GM12878 (cell line): ENCODE measurements at regions not wholly inside any gene's neighbourhood (a gene's known extent, or its start where the extent isn't known, plus 50 kb on each side); places are given as distances from the start of the nearest gene placed in this dataset.

Experiments
- ATAC-seq: fragments of 200-7000 bp; cut with Tn5 transposase; 3 replicates; pipeline ENCODE4 v1.9.1; 2020; ENCODE audit warnings: mild to moderate bottlenecking, moderate library complexity
- BruUV-seq: library from RNA; stranded (reverse); fragments of 400-500 nt; replicated peaks from 2 replicates; lab custom pipeline; 2021; lab: Mats Ljungman, UMichigan
- CTCF ChIA-PET: fragments of 300-600 bp; sonication (Branson Sonifier 250); formaldehyde crosslinking; extraction: SDS; loops from one replicate; lab custom pipeline; 2021; ENCODE audit warnings: inconsistent platforms; lab: Yijun Ruan, JAX
- POLR2A ChIA-PET: fragments of 350-600 bp; formaldehyde crosslinking; extraction: SDS; loops from one replicate; lab custom pipeline; 2021; ENCODE audit warnings: inconsistent platforms; lab: Charles Lee
- RAD21 ChIA-PET: fragments of 300-600 bp; sonication (Branson Sonifier 250); formaldehyde crosslinking; loops from one replicate; lab custom pipeline; 2023; ENCODE audit warnings: antibody characterized with exemption; ENCODE audit not compliant: unreplicated experiment; lab: Charles Lee
- SMC1A ChIA-PET: fragments of 300-600 bp; sonication (Branson Sonifier 250); formaldehyde crosslinking; loops from one replicate; lab custom pipeline; 2023; ENCODE audit not compliant: unreplicated experiment, uncharacterized antibody; lab: Charles Lee
- DNase-seq: peaks from one replicate; pipeline ENCODE4 v3.0.0-alpha.2; 2011; ENCODE audit warnings: low read depth, low spot score
- FAIRE-seq: peaks from 3 replicates; lab custom pipeline; 2011; peaks lifted over from hg19 to GRCh38; lab: Jason Lieb, UNC
- H2AFZ ChIP-seq: 2 replicates; pipeline ENCODE4 v1.6.0; 2011; ENCODE audit warnings: low read depth, low read length, control low read depth; ENCODE audit not compliant: control insufficient read depth
- H3K27ac ChIP-seq: 2 replicates; pipeline ENCODE4 v1.5.1; 2011; ENCODE audit warnings: control low read depth; ENCODE audit not compliant: control insufficient read depth, insufficient read depth
- H3K27me3 ChIP-seq, 2 experiments: replicated peaks in 1 of 2; 2 replicates each; pipeline versions ENCODE4 v1.6.0 to v1.6.1; 2011; ENCODE audit warnings: low read length in 1 of 2; ENCODE audit not compliant: control insufficient read depth in 2 of 2, insufficient read depth in 2 of 2
- H3K36me3 ChIP-seq, 2 experiments: 2 replicates each; pipeline ENCODE4 v1.5.1; 2011; ENCODE audit warnings: low read length in 1 of 2; ENCODE audit not compliant: control insufficient read depth in 2 of 2, insufficient read depth in 2 of 2
- H3K4me1 ChIP-seq: 2 replicates; pipeline ENCODE4 v1.6.1; 2011; ENCODE audit warnings: mild to moderate bottlenecking, low read length, moderate library complexity, mixed read lengths; ENCODE audit not compliant: control insufficient read depth, insufficient read depth
- H3K4me2 ChIP-seq: 2 replicates; pipeline ENCODE4 v1.6.0; 2011; ENCODE audit warnings: control low read depth; ENCODE audit not compliant: control insufficient read depth, insufficient read depth
- H3K4me3 ChIP-seq: fragments of 200-600 bp; sonication (generic); 2 replicates; pipeline ENCODE4 v1.5.1; 2016
- H3K79me2 ChIP-seq: 2 replicates; pipeline ENCODE4 v1.6.0; 2011; ENCODE audit warnings: low read length; ENCODE audit not compliant: control insufficient read depth, insufficient read depth
- H3K9ac ChIP-seq: 2 replicates; pipeline ENCODE4 v1.8.0; 2011; ENCODE audit warnings: low read length, control low read depth, mixed read lengths; ENCODE audit not compliant: control insufficient read depth, insufficient read depth
- H3K9me3 ChIP-seq: replicated peaks from 3 replicates; pipeline ENCODE4 v1.5.1; 2011; ENCODE audit warnings: mild to moderate bottlenecking, low read length; ENCODE audit not compliant: control insufficient read depth, insufficient read depth
- H4K20me1 ChIP-seq: 2 replicates; pipeline ENCODE4 v1.6.0; 2011; ENCODE audit not compliant: control insufficient read depth, insufficient read depth
- ATF7 ChIP-seq: fragments of 450-650 bp; IDR thresholded peaks from 2 replicates; pipeline ENCODE4 v1.6.1; 2016; ENCODE audit warnings: low read depth, mild to moderate bottlenecking
- BMI1 ChIP-seq: fragments of 450-650 bp; IDR thresholded peaks from 2 replicates; pipeline ENCODE4 v1.6.1; 2016; ENCODE audit warnings: mild to moderate bottlenecking, moderate library complexity, borderline replicate concordance
- CBFB ChIP-seq: IDR thresholded peaks from 2 replicates; pipeline ENCODE4 v1.6.1; 2016; ENCODE audit warnings: antibody characterized with exemption, low read depth
- CREM ChIP-seq: IDR thresholded peaks from 2 replicates; pipeline ENCODE4 v1.6.1; 2014; ENCODE audit warnings: antibody characterized with exemption, low read depth
- EED ChIP-seq: sonication (generic); IDR thresholded peaks from 2 replicates; pipeline ENCODE4 v1.6.1; 2016; ENCODE audit warnings: antibody characterized with exemption, low read depth
- ESRRA ChIP-seq: IDR thresholded peaks from 2 replicates; pipeline ENCODE4 v1.6.1; 2012; ENCODE audit warnings: mild to moderate bottlenecking, low read length, improper control_type of control experiment
- IKZF1 ChIP-seq: fragments of 450-650 bp; conservative IDR thresholded peaks from 2 replicates; pipeline ENCODE4 v1.6.1; 2017; ENCODE audit warnings: antibody characterized with exemption, mild to moderate bottlenecking
- JUNB ChIP-seq: IDR thresholded peaks from 2 replicates; pipeline ENCODE4 v1.6.1; 2016; ENCODE audit warnings: antibody characterized with exemption, mild to moderate bottlenecking
- LARP7 ChIP-seq: fragments of 450-650 bp; IDR thresholded peaks from 2 replicates; pipeline ENCODE4 v1.6.1; 2017; ENCODE audit warnings: mild to moderate bottlenecking
- NFXL1 ChIP-seq: fragments of 450-650 bp; IDR thresholded peaks from 2 replicates; pipeline ENCODE4 v1.6.1; 2017; ENCODE audit warnings: antibody characterized with exemption, mild to moderate bottlenecking, borderline replicate concordance
- NRF1 ChIP-seq: conservative IDR thresholded peaks from 2 replicates; pipeline ENCODE4 v1.6.1; 2011; ENCODE audit warnings: mild to moderate bottlenecking, low read depth, low read length, improper control_type of control experiment
- POU2F2 ChIP-seq: IDR thresholded peaks from 3 replicates; pipeline ENCODE4 v1.6.1; 2011; ENCODE audit warnings: low read depth, mild to moderate bottlenecking, low read length, borderline replicate concordance
- RAD21 ChIP-seq: IDR thresholded peaks from 2 replicates; pipeline ENCODE4 v1.6.1; 2011; ENCODE audit warnings: mild to moderate bottlenecking, low read depth, low read length, moderate library complexity; ENCODE audit not compliant: insufficient read depth
- RB1 ChIP-seq: fragments of 450-650 bp; formaldehyde crosslinking; IDR thresholded peaks from 2 replicates; pipeline ENCODE4 v1.6.1; 2017; ENCODE audit warnings: mild to moderate bottlenecking, borderline replicate concordance
- RUNX3 ChIP-seq: IDR thresholded peaks from 2 replicates; pipeline ENCODE4 v1.6.1; 2012; ENCODE audit warnings: low read length, inconsistent platforms
- YBX1 ChIP-seq: fragments of 450-650 bp; IDR thresholded peaks from 2 replicates; pipeline ENCODE4 v1.6.1; 2016; ENCODE audit warnings: antibody characterized with exemption
- WGBS: methylation state at CpG from one replicate; pipeline ENCODE4 v1.1.6; 2016; ENCODE audit warnings: low lambda C conversion rate; ENCODE audit not compliant: insufficient replicate concordance, insufficient coverage; ENCODE audit errors: missing lambda C conversion rate; 5-methylcytosine and 5-hydroxymethylcytosine counted together
- in situ Hi-C: fragments of 300-500 bp; cut with MboI; formaldehyde crosslinking; loops from 9 replicates; pipeline ENCODE4 v1.14.3; 2018; ENCODE audit warnings: mixed read lengths
- intact Hi-C: fragments of 100-400 bp; cut with micrococcal nuclease; formaldehyde crosslinking; loops from one replicate; pipeline ENCODE4 v1.14.2; 2022; ENCODE audit not compliant: unreplicated experiment
- TF ChIP-seq, protein P1 (sequence below): fragments of 450-650 bp; IDR thresholded peaks from 2 replicates; pipeline ENCODE4 v1.6.1; 2018; ENCODE audit warnings: borderline replicate concordance, mild to moderate bottlenecking; ENCODE audit not compliant: partially characterized antibody
- TF ChIP-seq, protein P2 (sequence below), 3 experiments: IDR thresholded peaks in 2 of 3; conservative IDR thresholded peaks in 1 of 3; 2 replicates each; pipeline ENCODE4 v1.5.1; 2011; ENCODE audit warnings: low read depth in 3 of 3, low read length in 3 of 3, mild to moderate bottlenecking in 3 of 3, control low read depth in 2 of 3, moderate library complexity in 2 of 3, inconsistent platforms in 1 of 3, mixed read lengths in 1 of 3; ENCODE audit not compliant: control insufficient read depth in 2 of 3, insufficient read depth in 1 of 3; ENCODE audit errors: extremely low read depth in 1 of 3

GRCh38 chr19:31528261-31528660, 179.0 kb upstream of the TSHZ3 start:
- CTCF ChIA-PET = no interaction called here
- Histone ChIP-seq H3K4me3 (no peak overlapping the region), H3K79me2 (no peaks in the 10 kb centered on the region), H3K4me2 (no peak overlapping the region), H3K9me3 (no peaks in the 10 kb centered on the region; the same call in 1 of the 3 replicates), H3K36me3 (no peaks in the 10 kb centered on the region), H3K27ac (no peak overlapping the region), H2AFZ (no peak overlapping the region), H3K9ac (no peak overlapping the region), H4K20me1 (no peaks in the 10 kb centered on the region), H3K27me3 (no peaks in the 10 kb centered on the region), H3K4me1 (no peaks in the 10 kb centered on the region)
- intact Hi-C loops = no loop called here
- in situ Hi-C loops = no loop called here
- POLR2A ChIA-PET = no interaction called here
- SMC1A ChIA-PET = no interaction called here
- TF ChIP-seq BMI1 (no peak), POU2F2 (no peak), EED (no peak), NFXL1 (no peak), CREM (no peak), RB1 (no peak), JUNB (no peak), RUNX3 (no peak), ATF7 (no peak)
- no peak for ATAC-seq
- 15% methylated on average over 3 of the region's 3 CpGs for WGBS
- RAD21 ChIA-PET = no interaction called here
- no TSS peak for BruUV-seq
- no peak for FAIRE-seq
- DNase-seq = no peak

DNA sequence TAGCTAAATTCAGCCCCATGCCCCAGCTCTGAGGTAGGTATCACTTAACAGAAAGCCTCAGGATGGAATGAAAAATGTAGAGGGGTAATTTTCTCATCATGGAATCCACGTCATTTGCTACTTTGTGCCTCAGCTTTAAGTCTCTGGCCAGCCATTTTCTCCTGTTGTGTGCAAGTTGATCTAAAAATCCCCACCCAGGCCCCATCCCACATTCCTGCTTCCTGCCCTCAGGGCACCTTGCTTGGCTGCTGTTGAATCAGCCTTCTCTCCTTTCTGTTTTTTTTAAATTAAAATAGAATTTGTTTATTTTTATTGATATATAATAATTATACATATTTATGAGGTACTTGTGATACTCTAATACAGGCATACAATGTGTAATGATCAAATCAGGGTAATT, 179.9 kb upstream of the TSHZ3 start:
- ChIA-PET SMC1A (no interaction called here), POLR2A (no interaction called here), CTCF (no interaction called here), RAD21 (no interaction called here)
- intact Hi-C loops = no loop called here
- no peaks in the 10 kb centered on the region for H3K36me3 ChIP-seq
- in situ Hi-C loops = no loop called here
- H3K4me3 ChIP-seq = no peak overlapping the region
- ATAC-seq (no peak), FAIRE-seq (no peak), DNase-seq (no peak)
- H3K4me2 ChIP-seq = no peak overlapping the region
- no peaks in the 10 kb centered on the region; the same call in 1 of the 3 replicates for H3K9me3 ChIP-seq
- H3K27ac ChIP-seq = no peak overlapping the region
- 0% methylated on average over 1 of the region's 1 CpG for WGBS
- H3K79me2 ChIP-seq = no peaks in the 10 kb centered on the region
- H3K4me1 ChIP-seq = no peaks in the 10 kb centered on the region
- no peaks in the 10 kb centered on the region for H4K20me1 ChIP-seq
- no peak overlapping the region for H3K9ac ChIP-seq
- BruUV-seq = no TSS peak
- no peak overlapping the region for H2AFZ ChIP-seq
- no peaks in the 10 kb centered on the region for H3K27me3 ChIP-seq
- no peak for TF ChIP-seq YBX1
- no peak for TF ChIP-seq CBFB
- TF ChIP-seq NRF1 = no peak
- TF ChIP-seq LARP7 = no peak
- TF ChIP-seq RAD21 = no peak
- no peak for TF ChIP-seq BMI1
- TF ChIP-seq, protein P1, sequence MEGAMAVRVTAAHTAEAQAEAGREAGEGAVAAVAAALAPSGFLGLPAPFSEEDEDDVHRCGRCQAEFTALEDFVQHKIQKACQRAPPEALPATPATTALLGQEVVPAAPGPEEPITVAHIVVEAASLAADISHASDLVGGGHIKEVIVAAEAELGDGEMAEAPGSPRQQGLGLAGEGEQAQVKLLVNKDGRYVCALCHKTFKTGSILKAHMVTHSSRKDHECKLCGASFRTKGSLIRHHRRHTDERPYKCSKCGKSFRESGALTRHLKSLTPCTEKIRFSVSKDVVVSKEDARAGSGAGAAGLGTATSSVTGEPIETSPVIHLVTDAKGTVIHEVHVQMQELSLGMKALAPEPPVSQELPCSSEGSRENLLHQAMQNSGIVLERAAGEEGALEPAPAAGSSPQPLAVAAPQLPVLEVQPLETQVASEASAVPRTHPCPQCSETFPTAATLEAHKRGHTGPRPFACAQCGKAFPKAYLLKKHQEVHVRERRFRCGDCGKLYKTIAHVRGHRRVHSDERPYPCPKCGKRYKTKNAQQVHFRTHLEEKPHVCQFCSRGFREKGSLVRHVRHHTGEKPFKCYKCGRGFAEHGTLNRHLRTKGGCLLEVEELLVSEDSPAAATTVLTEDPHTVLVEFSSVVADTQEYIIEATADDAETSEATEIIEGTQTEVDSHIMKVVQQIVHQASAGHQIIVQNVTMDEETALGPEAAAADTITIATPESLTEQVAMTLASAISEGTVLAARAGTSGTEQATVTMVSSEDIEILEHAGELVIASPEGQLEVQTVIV = no peak
- no peak for TF ChIP-seq IKZF1
- no peak for TF ChIP-seq ESRRA
- TF ChIP-seq, protein P2, sequence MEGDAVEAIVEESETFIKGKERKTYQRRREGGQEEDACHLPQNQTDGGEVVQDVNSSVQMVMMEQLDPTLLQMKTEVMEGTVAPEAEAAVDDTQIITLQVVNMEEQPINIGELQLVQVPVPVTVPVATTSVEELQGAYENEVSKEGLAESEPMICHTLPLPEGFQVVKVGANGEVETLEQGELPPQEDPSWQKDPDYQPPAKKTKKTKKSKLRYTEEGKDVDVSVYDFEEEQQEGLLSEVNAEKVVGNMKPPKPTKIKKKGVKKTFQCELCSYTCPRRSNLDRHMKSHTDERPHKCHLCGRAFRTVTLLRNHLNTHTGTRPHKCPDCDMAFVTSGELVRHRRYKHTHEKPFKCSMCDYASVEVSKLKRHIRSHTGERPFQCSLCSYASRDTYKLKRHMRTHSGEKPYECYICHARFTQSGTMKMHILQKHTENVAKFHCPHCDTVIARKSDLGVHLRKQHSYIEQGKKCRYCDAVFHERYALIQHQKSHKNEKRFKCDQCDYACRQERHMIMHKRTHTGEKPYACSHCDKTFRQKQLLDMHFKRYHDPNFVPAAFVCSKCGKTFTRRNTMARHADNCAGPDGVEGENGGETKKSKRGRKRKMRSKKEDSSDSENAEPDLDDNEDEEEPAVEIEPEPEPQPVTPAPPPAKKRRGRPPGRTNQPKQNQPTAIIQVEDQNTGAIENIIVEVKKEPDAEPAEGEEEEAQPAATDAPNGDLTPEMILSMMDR (IDR thresholded peaks at IDR 0.05 in 2 of 3, conservative IDR thresholded peaks at IDR 0.05 in 1 of 3; ENCODE audit: control insufficient read depth in 2 of 3, extremely low read depth in 1 of 3, insufficient read depth in 1 of 3, low read depth in 3 of 3, low read length in 3 of 3) = no peak
